ENCODE measurements at regions not wholly inside any gene's neighbourhood (a gene's known extent, or its start where the extent isn't known, plus 50 kb on each side); places are given as distances from the start of the nearest gene placed in this dataset.

- H3K36me3 ChIP-seq (ENCODE audit: control insufficient read depth in 2 of 2, insufficient read depth in 2 of 2, low read length in 1 of 2) = no peaks in the 10 kb centered on the region
- intact Hi-C loops (cut with micrococcal nuclease; ENCODE audit: unreplicated experiment) = no loop called here
- no peak overlapping the region for H3K4me2 ChIP-seq (ENCODE audit: control insufficient read depth, insufficient read depth)
- no peak overlapping the region for H3K9ac ChIP-seq (ENCODE audit: control insufficient read depth, insufficient read depth, low read length)
- H4K20me1 ChIP-seq (ENCODE audit: control insufficient read depth, insufficient read depth) = no peaks in the 10 kb centered on the region
- no peaks in the 10 kb centered on the region; the same call in 2 of the 3 replicates for H3K9me3 ChIP-seq (replicated peaks; ENCODE audit: control insufficient read depth, insufficient read depth, low read length)
- RAD21 ChIA-PET (ENCODE audit: unreplicated experiment) = interaction anchor here (1.3 kb wide), 1 partner anchor 11 kb away, joined by 3 read pairs; no protein-coding TSS in a partner anchor
- FAIRE-seq (no peak), DNase-seq (ENCODE audit: low read depth, low spot score) (no peak), ATAC-seq (peak; percentile 49)
- 59% methylated on average over 2 of the region's 2 CpGs for WGBS (ENCODE audit: insufficient coverage, insufficient replicate concordance, low lambda C conversion rate, missing lambda C conversion rate)
- H2AFZ ChIP-seq (ENCODE audit: control insufficient read depth, low read depth, low read length) = no peak overlapping the region
- H3K79me2 ChIP-seq (ENCODE audit: control insufficient read depth, insufficient read depth, low read length) = no peaks in the 10 kb centered on the region
- SMC1A ChIA-PET (ENCODE audit: uncharacterized antibody, unreplicated experiment) = interaction anchor here (1.4 kb wide), 2 partner anchors 34 to 42 kb away, joined by 3 to 4 read pairs; no protein-coding TSS in a partner anchor
- POLR2A ChIA-PET = no interaction called here
- no peaks in the 10 kb centered on the region for H3K4me1 ChIP-seq (ENCODE audit: control insufficient read depth, insufficient read depth, low read length)
- no peak overlapping the region for H3K4me3 ChIP-seq
- CTCF ChIA-PET = interaction anchor here (0.7 to 1.8 kb wide), 3 partner anchors 11 to 136 kb away, joined by 3 to 5 read pairs (median 3); no protein-coding TSS in a partner anchor
- no TSS peak for BruUV-seq (replicated peaks)
- H3K27me3 ChIP-seq (replicated peaks in 1 of 2; ENCODE audit: control insufficient read depth in 2 of 2, insufficient read depth in 2 of 2, low read length in 1 of 2) = no peaks in the 10 kb centered on the region
- H3K27ac ChIP-seq (ENCODE audit: control insufficient read depth, insufficient read depth) = no peak overlapping the region
- in situ Hi-C loops (cut with MboI) = no loop called here
- no peak for TF ChIP-seq BCLAF1 (IDR thresholded peaks at IDR 0.05)
- TF ChIP-seq ELK1 (IDR thresholded peaks at IDR 0.05; ENCODE audit: low read depth, low read length) = no peak
- no peak for TF ChIP-seq YY1 (IDR thresholded peaks at IDR 0.05; ENCODE audit: low read depth, low read length)
- no peak for TF ChIP-seq IKZF1 (conservative IDR thresholded peaks at IDR 0.05)
- no peak for TF ChIP-seq E2F8 (IDR thresholded peaks at IDR 0.05; ENCODE audit: low read depth, partially characterized antibody)
- no peak for TF ChIP-seq CBX5 (IDR thresholded peaks at IDR 0.05; ENCODE audit: low read depth)
- no peak for TF ChIP-seq MYB (IDR thresholded peaks at IDR 0.05; ENCODE audit: borderline replicate concordance, low read depth, low read length)
- no peak for TF ChIP-seq SPI1 (IDR thresholded peaks at IDR 0.05; ENCODE audit: borderline replicate concordance, insufficient read depth, low read depth, low read length)
- no peak for TF ChIP-seq STAT1 (conservative IDR thresholded peaks at IDR 0.05)
- no peak for TF ChIP-seq CEBPZ (IDR thresholded peaks at IDR 0.05; ENCODE audit: low read depth, low read length)
- TF ChIP-seq EP300 (IDR thresholded peaks at IDR 0.05; ENCODE audit: borderline replicate concordance in 1 of 2, control insufficient read depth in 1 of 2, low read depth in 2 of 2, low read length in 2 of 2) = no peak
- TF ChIP-seq CHD1 (IDR thresholded peaks at IDR 0.05; ENCODE audit: low read depth, low read length) = no peak
Measured at GRCh38 chr2:88296247-88296646, 126.1 kb downstream of the THNSL2 start.
